Upper lobe of left lung (tissue), 6 donors: ENCODE measurements at regions not wholly inside any gene's neighbourhood (a gene's known extent, or its start where the extent isn't known, plus 50 kb on each side); places are given as distances from the start of the nearest gene placed in this dataset.

Source experiments
- ATAC-seq, 2 donors: fragments of 200-7000 bp; cut with Tn5 transposase; one replicate each; pipeline ENCODE4 v1.9.1; 2022; ENCODE audit warnings: mild to moderate bottlenecking in 2 of 2, moderate library complexity in 2 of 2; ENCODE audit not compliant: low FRiP score in 2 of 2
- DNase-seq, 2 donors: peaks; one replicate each; pipeline ENCODE4 v3.0.0-alpha.2; 2019 to 2020
- H3K27ac ChIP-seq, 4 donors: fragments of 200-600 bp; sonication (generic); one replicate each; pipeline ENCODE4 v1.5.1; 2016 to 2019
- H3K27me3 ChIP-seq, 4 donors: fragments of 200-600 bp; sonication (generic); one replicate each; pipeline ENCODE4 v1.5.1; 2017 to 2019
- H3K36me3 ChIP-seq, 4 donors: fragments of 200-600 bp; sonication (generic); one replicate each; pipeline ENCODE4 v1.5.1; 2016 to 2019
- H3K4me1 ChIP-seq, 4 donors: fragments of 200-600 bp; sonication (generic); one replicate each; pipeline ENCODE4 v1.5.1; 2018 to 2019
- H3K4me3 ChIP-seq, 4 donors: fragments of 200-600 bp; sonication (generic); one replicate each; pipeline ENCODE4 v1.5.1; 2017 to 2019; ENCODE audit warnings: mild to moderate bottlenecking in 2 of 4, moderate library complexity in 1 of 4
- H3K9me3 ChIP-seq, 4 donors: fragments of 200-600 bp; sonication (generic); one replicate each; pipeline ENCODE4 v1.5.1; 2018 to 2019
- CTCF ChIP-seq, 6 experiments: fragments of 450-650 bp in 4 of 6; fragments of 200-600 bp in 2 of 6; sonication (generic) in 2 of 6; IDR thresholded peaks; one replicate each; pipeline ENCODE4 v1.5.1; 2016 to 2019; ENCODE audit warnings: antibody characterized with exemption in 6 of 6
- EP300 ChIP-seq, 4 donors: sonication (generic); formaldehyde crosslinking; IDR thresholded peaks; one replicate each; pipeline ENCODE4 v1.5.1; 2017; ENCODE audit warnings: antibody characterized with exemption in 4 of 4, control low read depth in 2 of 4
- POLR2A ChIP-seq, 4 donors: fragments of 450-650 bp; IDR thresholded peaks; one replicate each; pipeline ENCODE4 v1.5.1; 2016 to 2017; ENCODE audit warnings: antibody characterized with exemption in 4 of 4, mild to moderate bottlenecking in 2 of 4
- POLR2AphosphoS5 ChIP-seq, 2 donors: sonication (generic); formaldehyde crosslinking; IDR thresholded peaks; one replicate each; pipeline ENCODE4 v1.5.1; 2017; ENCODE audit warnings: antibody characterized with exemption in 2 of 2
- WGBS, 2 donors: methylation state at CpG; one replicate each; pipeline ENCODE4 v1.1.5; 2017 to 2018; 5-methylcytosine and 5-hydroxymethylcytosine counted together
- donor health status: DM: no; HTN: no; CAD: no; lungs with moderate emphysema.
- donor health status: DM: no; HTN: yes; CAD: no; lungs with severe emphysema.

DNA sequence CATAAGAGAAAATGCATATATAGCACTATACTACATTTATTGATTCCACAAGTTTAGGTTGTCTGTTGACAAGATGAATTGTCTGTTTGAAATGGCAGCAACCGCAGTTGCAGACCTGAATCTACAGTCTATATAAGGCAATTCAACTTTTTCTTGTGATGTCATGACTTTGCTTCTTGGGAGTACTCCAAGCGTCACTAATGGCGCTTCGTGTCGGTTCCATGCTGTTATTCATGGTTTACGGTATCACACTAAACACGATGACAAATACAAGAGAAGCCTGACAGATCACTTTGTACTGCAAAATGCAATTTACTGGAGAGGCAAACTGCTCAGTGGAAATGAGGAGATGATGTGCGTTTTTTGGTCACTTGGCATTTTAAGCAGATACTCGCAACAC lies 280.3 kb upstream of the TCF21 start:
- no peaks in the 10 kb centered on the region for H3K36me3 ChIP-seq
- H3K4me3 ChIP-seq: no peak overlapping the region
- DNase-seq (no peak), ATAC-seq (no peak)
- H3K27me3 ChIP-seq: no peaks in the 10 kb centered on the region
- 83 to 93% methylated on average over 9 of the region's 9 CpGs for WGBS, 2 donors
- no peak for TF ChIP-seq POLR2AphosphoS5 (IDR thresholded peaks at IDR 0.05)
- TF ChIP-seq CTCF (IDR thresholded peaks at IDR 0.05): no peak
- TF ChIP-seq POLR2A (IDR thresholded peaks at IDR 0.05): no peak
- no peak for TF ChIP-seq EP300 (IDR thresholded peaks at IDR 0.05)
- H3K4me1 ChIP-seq: no peaks in the 10 kb centered on the region
- H3K9me3 ChIP-seq: no peaks in the 10 kb centered on the region
- no peak overlapping the region for H3K27ac ChIP-seq

DNA sequence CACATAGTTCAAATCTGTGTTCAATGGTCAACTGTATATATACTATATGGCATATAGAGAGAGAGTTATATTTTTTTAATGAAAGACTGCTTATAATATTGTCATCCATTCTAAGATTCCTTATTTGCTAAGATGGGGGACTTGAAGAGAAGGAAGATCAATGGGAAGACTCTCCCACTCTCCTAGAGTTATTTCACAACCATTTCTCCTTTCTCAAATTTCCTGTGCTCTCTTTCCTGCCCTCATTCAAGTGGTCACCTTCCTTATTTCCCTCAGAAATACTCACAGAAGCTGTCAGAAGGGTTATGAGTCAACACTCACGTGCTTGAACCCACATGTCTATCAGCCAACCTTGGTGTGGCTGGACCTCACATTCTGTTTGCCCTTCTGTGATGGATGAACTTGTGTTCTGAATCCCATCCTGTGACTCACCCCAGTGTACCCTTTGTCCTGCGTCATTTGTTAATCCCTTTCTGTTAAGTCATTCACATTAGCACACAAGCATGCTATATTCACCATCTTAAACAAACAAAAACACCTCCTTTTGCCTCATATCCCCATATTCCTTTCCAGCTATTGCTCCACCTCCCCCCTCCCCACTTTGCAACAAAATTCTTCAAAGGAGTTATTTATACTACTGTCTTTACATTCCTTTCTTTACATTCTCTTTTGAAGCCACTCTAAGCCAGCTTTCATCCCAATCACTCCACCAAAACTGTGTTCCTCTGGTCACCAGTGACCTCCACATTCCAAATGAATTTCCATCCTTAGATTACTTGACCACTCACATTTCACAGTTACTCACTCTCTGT lies 279.3 kb upstream of the TCF21 start:
- Histone ChIP-seq H3K27ac (no peak overlapping the region), H3K9me3 (no peaks in the 10 kb centered on the region), H3K4me1 (no peaks in the 10 kb centered on the region), H3K36me3 (no peaks in the 10 kb centered on the region), H3K4me3 (no peak overlapping the region), H3K27me3 (no peaks in the 10 kb centered on the region)
- no peak for DNase-seq
- no peak for ATAC-seq
- WGBS, 2 donors: 47 to 67% methylated on average over 2 of the region's 2 CpGs
- peak in 1 of 2 donors; percentile 53 for TF ChIP-seq POLR2AphosphoS5 (IDR thresholded peaks at IDR 0.05)
- no peak for TF ChIP-seq EP300 (IDR thresholded peaks at IDR 0.05)

DNA sequence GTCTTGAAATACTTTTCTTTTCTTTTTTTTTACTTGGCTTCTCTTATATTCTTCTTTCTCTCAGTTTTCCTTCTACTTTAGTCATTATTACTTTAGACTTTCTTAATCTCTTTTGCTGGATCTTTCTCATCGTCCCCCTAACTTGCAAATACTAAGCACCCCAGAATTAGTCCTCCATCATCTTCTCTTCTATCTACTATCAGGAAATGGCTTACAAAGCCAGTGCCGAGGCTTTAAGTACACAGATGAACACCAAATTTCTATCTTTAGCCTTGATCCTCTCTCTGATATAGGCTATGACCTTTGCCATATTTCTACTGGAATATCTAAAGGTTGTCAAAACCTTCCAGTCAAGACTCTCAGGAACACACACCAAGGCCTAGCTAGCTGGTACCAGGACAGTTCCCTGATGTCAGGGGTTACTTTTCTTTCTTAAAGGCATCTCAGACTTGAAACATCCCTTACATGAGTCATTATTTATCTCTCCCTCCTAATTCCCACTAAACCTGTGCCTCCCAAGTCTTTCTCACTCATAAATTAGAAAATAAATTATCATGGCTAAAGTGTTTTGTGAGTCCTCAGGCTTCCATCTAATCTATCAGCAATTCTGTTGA lies 278.6 kb upstream of the TCF21 start:
- no peak overlapping the region for H3K27ac ChIP-seq
- no peaks in the 10 kb centered on the region for H3K9me3 ChIP-seq
- no peaks in the 10 kb centered on the region for H3K27me3 ChIP-seq
- no peak for DNase-seq
- WGBS, 2 donors: 64% methylated on average over 2 of the region's 2 CpGs
- no peaks in the 10 kb centered on the region for H3K36me3 ChIP-seq
- H3K4me3 ChIP-seq: no peak overlapping the region
- no peak for ATAC-seq
- no peaks in the 10 kb centered on the region for H3K4me1 ChIP-seq
- TF ChIP-seq EP300 (IDR thresholded peaks at IDR 0.05) (no peak), POLR2A (IDR thresholded peaks at IDR 0.05) (no peak), POLR2AphosphoS5 (IDR thresholded peaks at IDR 0.05) (no peak)

DNA sequence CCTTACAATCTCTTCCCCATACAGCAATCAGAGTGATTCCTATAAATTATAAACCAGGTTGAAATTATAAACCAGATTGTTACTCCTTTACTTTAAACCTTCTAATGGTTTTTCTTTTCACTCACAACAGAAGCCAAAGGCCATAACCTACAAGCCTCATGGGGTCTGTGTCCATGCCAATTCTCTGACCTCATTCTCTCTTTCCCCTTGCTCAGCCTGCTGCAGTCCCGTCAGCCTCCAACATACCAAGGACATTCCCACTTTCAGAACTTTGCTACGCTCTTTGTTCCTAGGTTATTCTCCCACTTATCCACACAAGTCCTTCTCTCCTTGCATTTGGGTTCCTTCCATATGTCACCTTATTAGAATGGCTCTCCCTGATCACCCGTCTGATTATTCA lies 277.9 kb upstream of the TCF21 start:
- Histone ChIP-seq H3K4me3 (no peak overlapping the region), H3K4me1 (no peaks in the 10 kb centered on the region), H3K9me3 (no peaks in the 10 kb centered on the region), H3K27ac (no peak overlapping the region), H3K27me3 (no peaks in the 10 kb centered on the region), H3K36me3 (no peaks in the 10 kb centered on the region)
- no peak for DNase-seq
- no peak for TF ChIP-seq POLR2A (IDR thresholded peaks at IDR 0.05)
- TF ChIP-seq EP300 (IDR thresholded peaks at IDR 0.05): no peak
- no peak for TF ChIP-seq POLR2AphosphoS5 (IDR thresholded peaks at IDR 0.05)
- no peak for TF ChIP-seq CTCF (IDR thresholded peaks at IDR 0.05)
- ATAC-seq: peak in 1 of 2 donors; percentile 73
- 75 to 90% methylated on average over 3 of the region's 3 CpGs for whole genome bisulfite sequencing, 2 donors

- Histone ChIP-seq H3K27ac (no peak overlapping the region), H3K27me3 (no peaks in the 10 kb centered on the region), H3K9me3 (no peaks in the 10 kb centered on the region), H3K4me1 (no peaks in the 10 kb centered on the region), H3K4me3 (no peak overlapping the region), H3K36me3 (no peaks in the 10 kb centered on the region)
- TF ChIP-seq EP300 (IDR thresholded peaks at IDR 0.05): no peak
- TF ChIP-seq POLR2AphosphoS5 (IDR thresholded peaks at IDR 0.05): no peak
- TF ChIP-seq CTCF (IDR thresholded peaks at IDR 0.05): no peak
- TF ChIP-seq POLR2A (IDR thresholded peaks at IDR 0.05): no peak
- no peak for ATAC-seq
- DNase-seq: no peak
These were observed 276.5 kb upstream of the TCF21 start for GRCh38 chr6:133612459-133612858.
